Heart right ventricle (tissue), 16 donors: ENCODE measurements at regions not wholly inside any gene's neighbourhood (a gene's known extent, or its start where the extent isn't known, plus 50 kb on each side); places are given as distances from the start of the nearest gene placed in this dataset.

Experiments used
- ATAC-seq, 8 donors: fragments of 200-7000 bp; cut with Tn5 transposase; one replicate each; pipeline ENCODE4 v1.9.1; 2020; ENCODE audit warnings: mild to moderate bottlenecking in 8 of 8, moderate library complexity in 8 of 8, moderate number of reproducible peaks in 1 of 8
- DNase-seq, 2 donors: peaks; one replicate each; pipeline ENCODE4 v3.0.0-alpha.2; 2020
- H3K27ac ChIP-seq, 10 donors: fragments of 200-600 bp; sonication (generic) in 2 of 10; one replicate each; pipeline versions ENCODE4 v1.5.0 to v1.8.0; 2020 to 2022; ENCODE audit warnings: mild to moderate bottlenecking in 3 of 10
- H3K27me3 ChIP-seq, 7 donors: fragments of 200-600 bp; one replicate each; pipeline ENCODE4 v1.8.0; 2021 to 2022; ENCODE audit warnings: mild to moderate bottlenecking in 2 of 7
- H3K36me3 ChIP-seq, 9 donors: fragments of 200-600 bp; sonication (generic) in 1 of 9; one replicate each; pipeline versions ENCODE4 v1.5.0 to v1.8.0; 2020 to 2022; ENCODE audit warnings: mild to moderate bottlenecking in 2 of 9
- H3K4me1 ChIP-seq, 9 donors: fragments of 200-600 bp; sonication (generic) in 1 of 9; one replicate each; pipeline versions ENCODE4 v1.5.0 to v1.8.0; 2020 to 2022; ENCODE audit warnings: mild to moderate bottlenecking in 4 of 9
- H3K4me3 ChIP-seq, 10 donors: fragments of 200-600 bp; sonication (generic) in 2 of 10; one replicate each; pipeline versions ENCODE4 v1.5.0 to v1.8.0; 2020 to 2022; ENCODE audit warnings: mild to moderate bottlenecking in 7 of 10, moderate library complexity in 2 of 10
- H3K9me3 ChIP-seq, 11 donors: fragments of 200-600 bp in 10 of 11; sonication (generic) in 2 of 11; one replicate each; pipeline versions ENCODE4 v1.5.0 to v1.8.0; 2013 to 2022; ENCODE audit warnings: mild to moderate bottlenecking in 2 of 11, control low read depth in 1 of 11, moderate library complexity in 1 of 11
- WGBS, 2 donors: extraction: QIAGEN DNeasy Blood & Tissue Kit; methylation state at CpG; one replicate each; pipeline ENCODE4 v1.1.7; 2013; ENCODE audit warnings: inconsistent platforms in 1 of 2; 5-methylcytosine and 5-hydroxymethylcytosine counted together
- intact Hi-C, 10 donors: fragments of 100-400 bp; cut with DNase I; formaldehyde crosslinking; loops; one replicate each; pipeline versions ENCODE4 v1.11.1 to v1.14.2; 2022
- TF ChIP-seq, protein P1 (sequence below), 9 donors: fragments of 200-600 bp; sonication (generic) in 2 of 9; IDR thresholded peaks; one replicate each; pipeline versions ENCODE4 v1.5.0 to v1.8.0; 2021 to 2022; ENCODE audit warnings: antibody characterized with exemption in 9 of 9, mild to moderate bottlenecking in 5 of 9, moderate library complexity in 1 of 9
- donor health status: Arrhythmogenic right ventricular cardiomyopathy.
- donor health status: ischemic (EF 13 %, LVEDD 7.1; RV severe dilation, severe dysfunction).
- donor health status: healthy with polysubstance abuse.
- donor health status: DM: no; HTN: yes; CAD: no.
- donor health status: DM: no; HTN: no; CAD: no.
- donor health status: ischemic (EF 25% LVEDD 6.9; RV normal size, moderate dysfunction).
- donor health status: ischemic (EF 25% LVEDD 5.7; RV mildly dilated, moderate dysfunction).
- donor health status: healthy.
- donor health status: DM: yes; HTN: yes; CAD: no.
- donor health status: Ischemic cardiomyopathy.
- donor health status: ischemic (EF 35%, LVEDD 5.7; RV mildly dilated, moderate dysfunction).
- donor health status: nonischemic (EF 11% LVEDD 7.7; RV severe dilation, severe dysfunction).
- donor health status: DM: yes; HTN: yes; CAD: no.
- donor health status: PGD.
- donor health status: ischemic (EF 29% LVEDD 5.4; RV normal size, mild dysfunction).
- donor health status: nonischemic (EF 23%, LVEDD 6.1; RV moderate dilation, normal function).

DNA sequence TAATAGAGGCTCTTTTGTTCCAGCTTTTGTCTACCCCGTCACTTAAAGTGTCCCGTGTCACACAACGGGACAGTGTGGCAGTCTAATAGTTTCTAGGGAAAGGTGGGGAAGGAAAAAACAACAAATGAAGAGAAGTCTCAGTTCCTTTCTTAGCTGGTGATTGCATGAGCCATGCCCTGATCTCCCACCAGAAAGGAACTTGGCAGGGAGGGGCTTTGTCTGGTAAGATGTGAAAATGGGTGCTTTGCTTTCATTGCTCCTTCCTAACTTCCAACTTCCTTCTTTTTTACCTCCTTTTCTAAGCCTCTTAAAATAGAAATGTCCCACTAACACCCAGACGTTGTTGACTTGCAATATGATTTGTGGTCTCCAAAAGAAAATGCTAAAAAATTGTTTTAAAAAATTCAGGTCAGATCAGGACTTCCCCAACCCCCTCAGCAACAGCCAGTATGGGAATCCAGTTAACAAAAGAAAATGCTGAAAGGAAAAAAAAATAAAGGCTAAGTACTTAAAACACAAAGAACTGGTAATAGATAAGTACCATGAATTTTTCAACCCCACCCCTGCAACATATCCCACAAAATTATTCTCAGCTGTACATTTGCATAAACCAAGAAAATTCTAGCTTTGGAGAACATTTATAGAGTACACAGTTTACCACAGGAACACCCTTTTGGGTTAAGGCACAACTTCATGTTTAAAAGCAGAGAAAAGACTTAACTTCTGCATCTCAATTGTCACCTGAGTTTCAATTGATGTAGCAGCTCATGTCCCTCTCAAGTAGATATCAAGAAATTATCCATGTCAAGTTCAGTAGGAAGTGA lies 106.2 kb downstream of the NIBAN1 start:
- Histone ChIP-seq H3K9me3 (no peaks in the 10 kb centered on the region), H3K27me3 (no peaks in the 10 kb centered on the region), H3K4me3 (no peak overlapping the region), H3K27ac (peak overlapping the region in 4 of 10 donors; percentile 22 to 84 (median 30)), H3K36me3 (peaks cover 0 to 55% (median 0%) of the 10 kb centered on the region in 9 donors), H3K4me1 (peaks cover 0 to 57% (median 28%) of the 10 kb centered on the region in 9 donors)
- ATAC-seq (no peak), DNase-seq (no peak)
- TF ChIP-seq, protein P1, sequence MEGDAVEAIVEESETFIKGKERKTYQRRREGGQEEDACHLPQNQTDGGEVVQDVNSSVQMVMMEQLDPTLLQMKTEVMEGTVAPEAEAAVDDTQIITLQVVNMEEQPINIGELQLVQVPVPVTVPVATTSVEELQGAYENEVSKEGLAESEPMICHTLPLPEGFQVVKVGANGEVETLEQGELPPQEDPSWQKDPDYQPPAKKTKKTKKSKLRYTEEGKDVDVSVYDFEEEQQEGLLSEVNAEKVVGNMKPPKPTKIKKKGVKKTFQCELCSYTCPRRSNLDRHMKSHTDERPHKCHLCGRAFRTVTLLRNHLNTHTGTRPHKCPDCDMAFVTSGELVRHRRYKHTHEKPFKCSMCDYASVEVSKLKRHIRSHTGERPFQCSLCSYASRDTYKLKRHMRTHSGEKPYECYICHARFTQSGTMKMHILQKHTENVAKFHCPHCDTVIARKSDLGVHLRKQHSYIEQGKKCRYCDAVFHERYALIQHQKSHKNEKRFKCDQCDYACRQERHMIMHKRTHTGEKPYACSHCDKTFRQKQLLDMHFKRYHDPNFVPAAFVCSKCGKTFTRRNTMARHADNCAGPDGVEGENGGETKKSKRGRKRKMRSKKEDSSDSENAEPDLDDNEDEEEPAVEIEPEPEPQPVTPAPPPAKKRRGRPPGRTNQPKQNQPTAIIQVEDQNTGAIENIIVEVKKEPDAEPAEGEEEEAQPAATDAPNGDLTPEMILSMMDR (IDR thresholded peaks at IDR 0.05), result no peak
- 68 to 72% methylated on average over 4 of the region's 4 CpGs for WGBS, 2 donors
- intact Hi-C loops, result no loop called here

DNA sequence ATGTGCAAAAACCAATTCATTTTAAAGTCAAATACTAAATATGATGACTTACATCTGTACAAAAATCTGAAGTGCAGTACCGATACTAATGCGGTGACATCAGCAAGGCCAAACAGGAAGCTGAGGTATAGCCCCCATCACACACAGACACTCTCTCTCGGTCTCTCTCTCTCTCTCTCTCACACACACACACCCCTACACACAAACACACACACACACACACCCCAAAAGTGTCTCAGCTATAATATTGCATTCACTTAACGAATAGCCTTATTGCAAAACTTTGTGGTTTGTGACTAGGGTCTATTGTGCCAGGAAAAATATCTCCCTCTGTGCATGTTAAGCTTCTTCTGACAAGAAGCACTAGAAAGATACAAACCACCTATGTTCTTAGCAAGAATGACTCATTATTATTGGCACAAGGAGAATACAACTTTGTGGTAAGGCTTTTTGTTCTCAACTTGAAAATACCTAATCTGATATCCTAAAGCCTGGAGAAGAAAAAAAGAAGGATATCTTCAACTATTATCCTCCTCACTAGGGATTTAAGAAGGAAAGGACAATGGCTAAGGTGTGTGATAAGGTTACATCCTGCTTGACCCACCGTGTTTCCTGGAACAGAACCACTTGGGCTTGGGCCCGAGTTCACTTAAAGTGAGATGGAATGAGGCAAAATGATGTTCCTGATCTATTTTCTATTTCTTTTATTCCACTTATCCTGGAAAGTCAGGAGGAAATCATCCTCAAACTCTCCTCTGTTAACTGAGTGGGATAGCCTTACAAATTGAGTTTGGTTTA lies 107.1 kb downstream of the NIBAN1 start:
- intact Hi-C loops, result no loop called here
- TF ChIP-seq, protein P1 (IDR thresholded peaks at IDR 0.05), result no peak
- peak in 6 of 8 donors; percentile 47 to 76 (median 58) for ATAC-seq
- DNase-seq, result no peak
- Histone ChIP-seq H3K27ac (peak overlapping the region in 5 of 10 donors; percentile 22 to 84 (median 37)), H3K27me3 (no peaks in the 10 kb centered on the region), H3K4me1 (peaks cover 0 to 60% (median 30%) of the 10 kb centered on the region in 9 donors), H3K36me3 (peaks cover 0 to 53% (median 0%) of the 10 kb centered on the region in 9 donors), H3K9me3 (no peaks in the 10 kb centered on the region), H3K4me3 (no peak overlapping the region)
- WGBS, 2 donors, result 59 to 62% methylated on average over 6 of the region's 6 CpGs

DNA sequence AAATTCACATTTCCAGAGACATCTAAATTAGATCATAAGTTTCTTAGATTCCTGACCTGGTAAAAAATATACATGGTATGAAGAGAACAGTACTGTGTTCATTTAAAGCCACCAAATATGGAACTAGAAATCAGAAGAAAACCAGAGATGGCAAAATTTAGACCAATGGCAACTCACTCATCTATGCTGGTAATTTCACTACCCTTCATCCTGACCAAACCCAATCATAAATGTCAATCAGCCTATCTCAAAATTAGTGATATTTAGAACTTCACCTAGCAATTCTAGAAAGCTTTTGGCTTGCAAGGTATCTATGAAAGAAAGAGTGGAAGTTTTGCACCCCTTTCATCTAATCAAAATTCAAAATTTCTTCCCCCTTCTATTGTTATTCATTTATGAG lies 107.7 kb downstream of the NIBAN1 start:
- H3K4me1 ChIP-seq, result peaks cover 0 to 60% (median 30%) of the 10 kb centered on the region in 9 donors
- no peak overlapping the region for H3K4me3 ChIP-seq
- peaks cover 0 to 50% (median 0%) of the 10 kb centered on the region in 9 donors for H3K36me3 ChIP-seq
- intact Hi-C loops, result no loop called here
- no peaks in the 10 kb centered on the region for H3K9me3 ChIP-seq
- H3K27ac ChIP-seq, result peak overlapping the region in 2 of 10 donors; percentile 22 to 84
- ATAC-seq (no peak), DNase-seq (no peak)
- H3K27me3 ChIP-seq, result no peaks in the 10 kb centered on the region
- TF ChIP-seq, protein P1 (IDR thresholded peaks at IDR 0.05), result no peak

DNA sequence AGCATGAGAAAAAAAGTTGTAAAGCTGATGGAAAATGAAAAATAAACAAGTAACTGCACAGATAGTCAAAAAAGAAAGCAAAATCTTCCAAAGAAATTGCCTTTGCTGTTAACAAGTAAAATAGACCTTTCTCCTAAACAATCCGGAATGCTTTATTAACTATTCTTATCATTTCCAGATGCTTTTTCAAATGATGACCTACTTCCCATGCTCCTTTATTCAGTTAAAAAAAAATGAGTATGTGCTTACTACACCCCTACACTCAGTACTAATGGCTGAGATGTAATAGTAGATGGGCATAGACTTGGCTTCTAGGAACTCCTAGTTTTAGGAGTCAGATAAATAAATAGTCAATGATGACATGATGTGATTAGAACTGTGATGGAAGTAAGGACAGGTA lies 108.5 kb downstream of the NIBAN1 start:
- WGBS, 2 donors, result 72 to 83% methylated on average over 1 of the region's 1 CpG
- H3K4me3 ChIP-seq, result no peak overlapping the region
- H3K9me3 ChIP-seq, result no peaks in the 10 kb centered on the region
- ATAC-seq (no peak), DNase-seq (no peak)
- H3K36me3 ChIP-seq, result peaks cover 0 to 50% (median 0%) of the 10 kb centered on the region in 9 donors
- H3K4me1 ChIP-seq, result peaks cover 0 to 63% (median 30%) of the 10 kb centered on the region in 9 donors
- TF ChIP-seq, protein P1 (IDR thresholded peaks at IDR 0.05), result no peak
- peak overlapping the region in 3 of 10 donors; percentile 3 to 84 (median 6) for H3K27ac ChIP-seq
- H3K27me3 ChIP-seq, result no peaks in the 10 kb centered on the region
- intact Hi-C loops, result no loop called here
